HG03342 (cell line): ENCODE measurements at regions not wholly inside any gene's neighbourhood (a gene's known extent, or its start where the extent isn't known, plus 50 kb on each side); places are given as distances from the start of the nearest gene placed in this dataset.
A peak's percentile ranks its signal among the peaks of the same experiment; 100 is the strongest.
"Not testable (repeated sequence)": the region's sequence is repeated elsewhere in the genome, so short reads cannot be mapped to it uniquely, and the experiment has no call there.

ENCODE experiments used
- ATAC-seq: cut with Tn5 transposase; IDR thresholded peaks from one replicate; pipeline ENCODE4 v1.9.1; 2021; ENCODE audit warnings: mild to moderate bottlenecking, moderate library complexity; ENCODE audit not compliant: unreplicated experiment

- ATAC-seq = no peak
These were observed 2695.0 kb upstream of the DEFB115 start for GRCh38 chr20:28562510-28562898.

GRCh38 chr20:28562899-28563521 lies 2694.5 kb upstream of the DEFB115 start:
- ATAC-seq = not testable (repeated sequence)

- ATAC-seq = not testable (repeated sequence)
These were observed 2693.4 kb upstream of the DEFB115 start for GRCh38 chr20:28564024-28564423.

- ATAC-seq = not testable (repeated sequence)
These were observed 2692.6 kb upstream of the DEFB115 start for GRCh38 chr20:28564688-28565463.

- not testable (repeated sequence) for ATAC-seq
These were observed 2681.5 kb upstream of the DEFB115 start for GRCh38 chr20:28575991-28576390.

GRCh38 chr20:28591680-28592079 lies 2665.8 kb upstream of the DEFB115 start:
- not testable (repeated sequence) for ATAC-seq

- not testable (repeated sequence) for ATAC-seq
These were observed 2664.1 kb upstream of the DEFB115 start for GRCh38 chr20:28593383-28593782.

- not testable (repeated sequence) for ATAC-seq
These were observed 2663.0 kb upstream of the DEFB115 start for GRCh38 chr20:28594476-28594875.

- ATAC-seq = not testable (repeated sequence)
These were observed 2655.5 kb upstream of the DEFB115 start for GRCh38 chr20:28602006-28602402.

GRCh38 chr20:28602403-28603217 lies 2654.9 kb upstream of the DEFB115 start:
- peak; percentile 99 for ATAC-seq

- ATAC-seq = not testable (repeated sequence)
These were observed 2654.3 kb upstream of the DEFB115 start for GRCh38 chr20:28603218-28603577.

GRCh38 chr20:28616354-28616753 lies 2641.1 kb upstream of the DEFB115 start:
- no peak for ATAC-seq

- not testable (repeated sequence) for ATAC-seq
These were observed 2637.4 kb upstream of the DEFB115 start for GRCh38 chr20:28619956-28620651.

GRCh38 chr20:28625112-28625511 lies 2632.4 kb upstream of the DEFB115 start:
- not testable (repeated sequence) for ATAC-seq

- ATAC-seq = not testable (repeated sequence)
These were observed 2616.6 kb upstream of the DEFB115 start for GRCh38 chr20:28640831-28641230.
